Keratinocyte (primary cell): ENCODE measurements at regions not wholly inside any gene's neighbourhood (a gene's known extent, or its start where the extent isn't known, plus 50 kb on each side); places are given as distances from the start of the nearest gene placed in this dataset.

Experiments used
- DNase-seq: peaks from one replicate; pipeline ENCODE4 v3.0.0-alpha.2; 2011; ENCODE audit warnings: low read depth, missing footprints, low spot score
- FAIRE-seq: peaks from 2 replicates; lab custom pipeline; 2011; peaks lifted over from hg19 to GRCh38; lab: Jason Lieb, UNC
- H2AFZ ChIP-seq: 2 replicates; pipeline ENCODE4 v1.6.0; 2012; ENCODE audit warnings: low read length, control low read depth, inconsistent platforms; ENCODE audit not compliant: control insufficient read depth
- H3K27ac ChIP-seq: 2 replicates; pipeline ENCODE4 v1.5.1; 2011; ENCODE audit warnings: low read length; ENCODE audit not compliant: control insufficient read depth, insufficient read depth
- H3K27me3 ChIP-seq: 3 replicates; pipeline ENCODE4 v1.6.0; 2011; ENCODE audit warnings: low read length; ENCODE audit not compliant: control insufficient read depth, insufficient read depth; ENCODE audit errors: extremely low read depth
- H3K36me3 ChIP-seq, 2 experiments: 2 replicates in 1 of 2; 3 replicates in 1 of 2; pipeline ENCODE4 v1.5.1; 2011; ENCODE audit warnings: low read length in 2 of 2, mild to moderate bottlenecking in 1 of 2; ENCODE audit not compliant: control insufficient read depth in 2 of 2, insufficient read depth in 2 of 2; ENCODE audit errors: extremely low read depth in 1 of 2
- H3K4me1 ChIP-seq: 3 replicates; pipeline ENCODE4 v1.5.1; 2011; ENCODE audit warnings: low read length; ENCODE audit not compliant: control insufficient read depth, insufficient read depth; ENCODE audit errors: extremely low read depth
- H3K4me2 ChIP-seq: 3 replicates; pipeline ENCODE4 v1.6.0; 2011; ENCODE audit warnings: low read depth, low read length; ENCODE audit not compliant: control insufficient read depth, insufficient read depth; ENCODE audit errors: extremely low read depth
- H3K4me3 ChIP-seq, 3 experiments: fragments of 200-600 bp in 1 of 3; sonication (generic) in 1 of 3; 2 replicates in 2 of 3; 3 replicates in 1 of 3; pipeline ENCODE4 v1.5.1; 2011 to 2016; ENCODE audit warnings: low read length in 3 of 3, mild to moderate bottlenecking in 3 of 3, control low read depth in 2 of 3, inconsistent platforms in 1 of 3, low read depth in 1 of 3, mixed read lengths in 1 of 3, mixed run types in 1 of 3, moderate library complexity in 1 of 3; ENCODE audit not compliant: control insufficient read depth in 2 of 3, insufficient read depth in 2 of 3; ENCODE audit errors: extremely low read depth in 1 of 3
- H3K79me2 ChIP-seq: 2 replicates; pipeline ENCODE4 v1.6.0; 2012; ENCODE audit warnings: low read length; ENCODE audit not compliant: control insufficient read depth, insufficient read depth
- H3K9ac ChIP-seq: 3 replicates; pipeline ENCODE4 v1.6.0; 2011; ENCODE audit warnings: low read length; ENCODE audit not compliant: control insufficient read depth, insufficient read depth; ENCODE audit errors: extremely low read depth
- H3K9me1 ChIP-seq: 3 replicates; pipeline ENCODE4 v1.6.0; 2011; ENCODE audit warnings: low read length; ENCODE audit not compliant: control insufficient read depth, insufficient read depth; ENCODE audit errors: extremely low read depth
- H3K9me3 ChIP-seq: 2 replicates; pipeline ENCODE4 v1.5.1; 2012; ENCODE audit warnings: low read depth, low read length; ENCODE audit not compliant: control insufficient read depth
- H4K20me1 ChIP-seq: 3 replicates; pipeline ENCODE4 v1.6.0; 2011; ENCODE audit warnings: low read length; ENCODE audit not compliant: control insufficient read depth, insufficient read depth; ENCODE audit errors: extremely low read depth
- EZH2 ChIP-seq: IDR thresholded peaks from one replicate; pipeline ENCODE4 v1.6.1; 2012; ENCODE audit warnings: inconsistent platforms, mild to moderate bottlenecking, low read length, moderate library complexity
- dilution Hi-C: fragments of 300-500 bp; cut with MboI; formaldehyde crosslinking; loops from one replicate; pipeline ENCODE4 v1.7.0; 2020; ENCODE audit warnings: low sequenced_read_pairs; ENCODE audit not compliant: extremely low pct_ligation_motif_present
- TF ChIP-seq, protein P1 (sequence below), 3 experiments: IDR thresholded peaks in 1 of 3; conservative IDR thresholded peaks in 1 of 3; optimal IDR thresholded peaks in 1 of 3; 2 replicates in 2 of 3; 3 replicates in 1 of 3; pipeline versions ENCODE3 to v1.5.1; 2011; ENCODE audit warnings: low read length in 3 of 3, mild to moderate bottlenecking in 3 of 3, moderate library complexity in 2 of 3, control low read depth in 1 of 3, inconsistent platforms in 1 of 3; ENCODE audit not compliant: insufficient read depth in 2 of 3; ENCODE audit errors: extremely low read depth in 1 of 3

GRCh38 chr7:35499226-35499625, 195.7 kb downstream of the HERPUD2 start:
- FAIRE-seq, result no peak
- Histone ChIP-seq H3K4me3 (no peak overlapping the region), H3K27me3 (no peaks in the 10 kb centered on the region), H4K20me1 (no peaks in the 10 kb centered on the region), H3K36me3 (no peaks in the 10 kb centered on the region), H2AFZ (no peak overlapping the region), H3K4me2 (no peak overlapping the region), H3K9me1 (no peaks in the 10 kb centered on the region), H3K79me2 (no peaks in the 10 kb centered on the region), H3K9ac (no peak overlapping the region), H3K9me3 (no peaks in the 10 kb centered on the region), H3K4me1 (no peaks in the 10 kb centered on the region), H3K27ac (no peak overlapping the region)
- TF ChIP-seq, protein P1, sequence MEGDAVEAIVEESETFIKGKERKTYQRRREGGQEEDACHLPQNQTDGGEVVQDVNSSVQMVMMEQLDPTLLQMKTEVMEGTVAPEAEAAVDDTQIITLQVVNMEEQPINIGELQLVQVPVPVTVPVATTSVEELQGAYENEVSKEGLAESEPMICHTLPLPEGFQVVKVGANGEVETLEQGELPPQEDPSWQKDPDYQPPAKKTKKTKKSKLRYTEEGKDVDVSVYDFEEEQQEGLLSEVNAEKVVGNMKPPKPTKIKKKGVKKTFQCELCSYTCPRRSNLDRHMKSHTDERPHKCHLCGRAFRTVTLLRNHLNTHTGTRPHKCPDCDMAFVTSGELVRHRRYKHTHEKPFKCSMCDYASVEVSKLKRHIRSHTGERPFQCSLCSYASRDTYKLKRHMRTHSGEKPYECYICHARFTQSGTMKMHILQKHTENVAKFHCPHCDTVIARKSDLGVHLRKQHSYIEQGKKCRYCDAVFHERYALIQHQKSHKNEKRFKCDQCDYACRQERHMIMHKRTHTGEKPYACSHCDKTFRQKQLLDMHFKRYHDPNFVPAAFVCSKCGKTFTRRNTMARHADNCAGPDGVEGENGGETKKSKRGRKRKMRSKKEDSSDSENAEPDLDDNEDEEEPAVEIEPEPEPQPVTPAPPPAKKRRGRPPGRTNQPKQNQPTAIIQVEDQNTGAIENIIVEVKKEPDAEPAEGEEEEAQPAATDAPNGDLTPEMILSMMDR (optimal IDR thresholded peaks at IDR 0.05 in 1 of 3, IDR thresholded peaks at IDR 0.05 in 1 of 3, conservative IDR thresholded peaks at IDR 0.05 in 1 of 3; ENCODE audit: extremely low read depth in 1 of 3, insufficient read depth in 2 of 3, low read length in 3 of 3), result no peak
- TF ChIP-seq EZH2, result no peak
- dilution Hi-C loops, result no loop called here
- DNase-seq, result no peak

DNA sequence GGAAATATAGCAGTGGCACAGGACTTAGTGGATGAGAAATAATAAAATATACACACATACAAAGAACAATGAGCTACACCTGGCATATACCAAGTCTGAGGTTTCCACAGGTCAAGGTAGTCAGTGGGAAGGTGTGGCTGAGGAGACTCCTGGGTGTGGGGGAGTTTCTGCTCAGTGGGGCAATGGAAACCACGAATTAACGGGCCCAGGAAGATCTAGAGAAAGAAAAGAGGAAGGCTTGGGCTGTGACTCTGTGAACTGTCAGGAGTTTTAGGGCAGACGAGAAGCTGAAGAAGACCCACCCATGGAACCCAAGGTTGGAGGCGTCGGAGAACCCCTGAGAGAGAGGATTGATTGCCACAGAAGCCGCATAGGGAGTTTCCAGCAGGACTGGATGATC, 196.5 kb downstream of the HERPUD2 start:
- Histone ChIP-seq H2AFZ (no peak overlapping the region), H3K9ac (no peak overlapping the region), H3K4me3 (no peak overlapping the region), H3K27me3 (no peaks in the 10 kb centered on the region), H3K27ac (no peak overlapping the region), H4K20me1 (no peaks in the 10 kb centered on the region), H3K4me2 (no peak overlapping the region), H3K9me3 (no peaks in the 10 kb centered on the region), H3K79me2 (no peaks in the 10 kb centered on the region), H3K9me1 (no peaks in the 10 kb centered on the region), H3K4me1 (no peaks in the 10 kb centered on the region), H3K36me3 (no peaks in the 10 kb centered on the region)
- dilution Hi-C loops, result no loop called here
- FAIRE-seq (no peak), DNase-seq (no peak)
- no peak for TF ChIP-seq EZH2
- TF ChIP-seq, protein P1 (optimal IDR thresholded peaks at IDR 0.05 in 1 of 3, IDR thresholded peaks at IDR 0.05 in 1 of 3, conservative IDR thresholded peaks at IDR 0.05 in 1 of 3; ENCODE audit: extremely low read depth in 1 of 3, insufficient read depth in 2 of 3, low read length in 3 of 3), result no peak
